ENCODE measurements at regions not wholly inside any gene's neighbourhood (a gene's known extent, or its start where the extent isn't known, plus 50 kb on each side); places are given as distances from the start of the nearest gene placed in this dataset.

DNA sequence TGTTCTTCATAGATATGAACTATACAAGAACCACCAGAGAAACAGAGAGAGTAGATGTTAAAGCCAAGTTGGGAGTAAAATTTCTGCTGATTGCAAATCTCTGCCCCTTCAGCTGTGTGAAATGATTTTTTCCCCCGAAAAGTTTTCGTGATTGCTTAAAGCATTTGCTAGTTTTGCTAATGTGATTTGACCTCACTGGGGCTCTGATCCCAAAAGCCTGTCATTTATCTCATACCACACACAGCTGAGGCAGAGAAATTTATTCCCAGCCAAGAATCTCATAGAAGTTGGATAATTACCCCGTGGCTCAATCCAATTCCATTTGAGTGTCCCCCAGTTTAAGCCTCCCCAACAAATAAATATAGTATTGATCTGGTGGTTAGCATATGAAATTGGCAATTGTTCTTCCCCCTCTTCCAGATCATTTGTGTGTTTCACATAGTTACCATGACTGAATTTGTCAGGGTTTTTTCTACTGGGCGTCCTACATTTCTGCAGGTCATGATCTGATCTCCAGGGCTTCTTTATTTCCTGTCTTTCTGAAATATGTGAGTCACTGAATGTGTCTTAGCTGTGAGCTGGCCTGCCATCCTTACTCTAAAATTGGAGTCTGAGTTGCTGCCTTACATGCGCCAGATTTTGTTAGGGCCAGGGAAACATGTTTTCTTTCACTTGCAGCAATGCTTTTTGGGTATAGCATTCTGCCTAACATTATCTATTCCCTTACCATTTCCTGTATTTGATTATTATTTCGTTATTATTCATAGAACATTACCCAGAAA, 167.5 kb upstream of the FRMPD4 start:
- CTCF ChIA-PET: interaction anchor here (1.6 kb wide), 1 partner anchor 110 kb away, joined by 3 read pairs; no protein-coding TSS in a partner anchor
- TF ChIP-seq GATA3 (IDR thresholded peaks at IDR 0.05; ENCODE audit: borderline replicate concordance) (no peak), CHD2 (IDR thresholded peaks at IDR 0.05; ENCODE audit: low read length, partially characterized antibody) (no peak), NFE2L2 (conservative IDR thresholded peaks at IDR 0.05; ENCODE audit: low read length) (no peak), HOXA7 (CRISPR knock-in tag; IDR thresholded peaks at IDR 0.05) (no peak), NR3C1 (IDR thresholded peaks at IDR 0.05) (no peak), NPAS2 (CRISPR knock-in tag; IDR thresholded peaks at IDR 0.05; ENCODE audit: borderline replicate concordance) (no peak), CEBPB (IDR thresholded peaks at IDR 0.05) (no peak), ZNF302 (CRISPR knock-in tag; IDR thresholded peaks at IDR 0.05) (no peak), EHMT2 (IDR thresholded peaks at IDR 0.05; ENCODE audit: low read depth) (no peak), HOXB13 (CRISPR knock-in tag; IDR thresholded peaks at IDR 0.05; ENCODE audit: low read depth) (no peak), SMC3 (IDR thresholded peaks at IDR 0.05) (no peak), HDAC2 (IDR thresholded peaks at IDR 0.05) (no peak), FOSB (CRISPR knock-in tag; IDR thresholded peaks at IDR 0.05) (no peak), RFX5 (IDR thresholded peaks at IDR 0.05) (no peak), MYC (IDR thresholded peaks at IDR 0.05; ENCODE audit: borderline replicate concordance, low read length) (no peak), RCOR1 (IDR thresholded peaks at IDR 0.05; ENCODE audit: low read depth, low read length) (no peak), RAD21 (conservative IDR thresholded peaks at IDR 0.05 in 1 of 2, IDR thresholded peaks at IDR 0.05 in 1 of 2) (no peak), TFCP2L1 (CRISPR knock-in tag; IDR thresholded peaks at IDR 0.05) (no peak)
- TF ChIP-seq, protein P1, sequence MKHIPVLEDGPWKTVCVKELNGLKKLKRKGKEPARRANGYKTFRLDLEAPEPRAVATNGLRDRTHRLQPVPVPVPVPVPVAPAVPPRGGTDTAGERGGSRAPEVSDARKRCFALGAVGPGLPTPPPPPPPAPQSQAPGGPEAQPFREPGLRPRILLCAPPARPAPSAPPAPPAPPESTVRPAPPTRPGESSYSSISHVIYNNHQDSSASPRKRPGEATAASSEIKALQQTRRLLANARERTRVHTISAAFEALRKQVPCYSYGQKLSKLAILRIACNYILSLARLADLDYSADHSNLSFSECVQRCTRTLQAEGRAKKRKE (CRISPR knock-in tag; IDR thresholded peaks at IDR 0.05; ENCODE audit: low read depth): no peak
- TF ChIP-seq, protein P2, sequence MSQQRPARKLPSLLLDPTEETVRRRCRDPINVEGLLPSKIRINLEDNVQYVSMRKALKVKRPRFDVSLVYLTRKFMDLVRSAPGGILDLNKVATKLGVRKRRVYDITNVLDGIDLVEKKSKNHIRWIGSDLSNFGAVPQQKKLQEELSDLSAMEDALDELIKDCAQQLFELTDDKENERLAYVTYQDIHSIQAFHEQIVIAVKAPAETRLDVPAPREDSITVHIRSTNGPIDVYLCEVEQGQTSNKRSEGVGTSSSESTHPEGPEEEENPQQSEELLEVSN (IDR thresholded peaks at IDR 0.05; ENCODE audit: borderline replicate concordance, low read depth): no peak

DNA sequence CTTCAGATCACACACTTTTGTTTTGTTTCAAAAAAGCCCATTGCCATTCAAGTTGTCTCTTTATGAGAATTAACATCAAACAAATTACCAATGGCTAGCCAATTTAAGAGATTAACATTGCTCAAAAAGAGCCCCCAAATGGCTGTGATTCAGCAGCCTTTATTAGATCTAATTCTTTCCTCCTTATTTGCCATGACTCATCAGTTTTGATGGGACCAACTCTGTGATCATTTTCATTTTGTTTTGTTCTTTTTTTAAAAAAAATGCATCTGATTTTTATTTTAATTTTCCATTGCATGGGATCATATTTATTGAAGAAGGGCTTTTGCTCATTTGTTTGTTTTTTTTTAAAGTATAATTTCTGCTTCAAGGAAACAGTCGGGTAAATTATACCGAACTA, 161.6 kb upstream of the FRMPD4 start:
- FAIRE-seq: no peak
- Histone ChIP-seq H3K9me3 (no peaks in the 10 kb centered on the region), H3K4me2 (no peak overlapping the region), H3K4me1 (0 out of 3 replicates have a peak, but pooled peaks cover 4% of the 10 kb centered on the region), H3K4me3 (no peak overlapping the region), H3K27ac (peak overlapping the region; percentile 13 to 44; a peak in 1 of 6 replicates)
- 90% methylated on average over 2 of the region's 2 CpGs for WGBS (ENCODE audit: missing lambda C conversion rate)
- DNase-seq (ENCODE audit: low read depth in 1 of 2, low spot score in 1 of 2): no peak
- TF ChIP-seq NFE2L2 (conservative IDR thresholded peaks at IDR 0.05; ENCODE audit: low read length) (peak; percentile 90), EHMT2 (IDR thresholded peaks at IDR 0.05; ENCODE audit: low read depth) (no peak), MAFK (IDR thresholded peaks at IDR 0.05; ENCODE audit: partially characterized antibody) (peak; percentile 88), FOSL2 (IDR thresholded peaks at IDR 0.05) (no peak), FOSL2 (CRISPR knock-in tag; IDR thresholded peaks at IDR 0.05) (peak; percentile 47)
- no peak for ATAC-seq
- POLR2A ChIA-PET: no interaction called here
- CTCF ChIA-PET: no interaction called here

More for the DNA sequence above, 167.5 kb upstream of the FRMPD4 start:
- Histone ChIP-seq H3K4me1 (peaks cover 32% of the 10 kb centered on the region), H3K9me3 (no peaks in the 10 kb centered on the region), H3K27ac (peak overlapping the region in 1 of 2 experiments; percentile 75; a peak in 2 of 6 replicates), H3K4me2 (no peak overlapping the region), H3K4me3 (no peak overlapping the region)
- WGBS (ENCODE audit: missing lambda C conversion rate): 62% methylated on average over 6 of the region's 6 CpGs
- DNase-seq (ENCODE audit: low read depth in 1 of 2, low spot score in 1 of 2) (no peak), FAIRE-seq (no peak), ATAC-seq (no peak)
- POLR2A ChIA-PET: no interaction called here

- H3K9me3 ChIP-seq: no peaks in the 10 kb centered on the region
- TF ChIP-seq JUN (IDR thresholded peaks at IDR 0.05): no peak
- no peak for TF ChIP-seq FOXS1 (CRISPR knock-in tag; IDR thresholded peaks at IDR 0.05)
- no peak for TF ChIP-seq RARB (CRISPR knock-in tag; IDR thresholded peaks at IDR 0.05)
- H3K4me1 ChIP-seq: no peaks in the 10 kb centered on the region
- no peak for ATAC-seq
- POLR2A ChIA-PET: no interaction called here
- FAIRE-seq: no peak
- CTCF ChIA-PET: no interaction called here
- DNase-seq (ENCODE audit: low read depth in 1 of 2, low spot score in 1 of 2): no peak
- no peak overlapping the region for H3K4me2 ChIP-seq
- H3K4me3 ChIP-seq: no peak overlapping the region
- no peak overlapping the region for H3K27ac ChIP-seq
Observed at GRCh38 chrX:11992271-11992670, 146.0 kb upstream of the FRMPD4 start.

Data from A549 (cell line).